ENCODE measurements at regions not wholly inside any gene's neighbourhood (a gene's known extent, or its start where the extent isn't known, plus 50 kb on each side); places are given as distances from the start of the nearest gene placed in this dataset.
"Not testable (repeated sequence)": the region's sequence is repeated elsewhere in the genome, so short reads cannot be mapped to it uniquely, and the experiment has no call there.

- no peak for DNase-seq
Measured at GRCh38 chr3:5480190-5480589, 292.7 kb downstream of the EDEM1 start.

- no peak for DNase-seq
Measured at GRCh38 chr3:5485427-5485826, 297.9 kb downstream of the EDEM1 start.

GRCh38 chr3:5488771-5489170 is 301.3 kb downstream of the EDEM1 start:
- no peak for DNase-seq

- no peak for DNase-seq
Measured at GRCh38 chr3:5489536-5489935, 302.0 kb downstream of the EDEM1 start.

- peak; percentile 73 to 83 (median 78) for DNase-seq
Measured at GRCh38 chr3:5494905-5495519, 307.5 kb downstream of the EDEM1 start.

GRCh38 chr3:5497497-5497896 is 310.0 kb downstream of the EDEM1 start:
- DNase-seq = peak; percentile 48 to 73 (median 60)

GRCh38 chr3:5498981-5499380 is 311.5 kb downstream of the EDEM1 start:
- DNase-seq = no peak

GRCh38 chr3:5499404-5499803 is 311.9 kb downstream of the EDEM1 start:
- DNase-seq = no peak

- no peak for DNase-seq
Measured at GRCh38 chr3:5503136-5503535, 315.6 kb downstream of the EDEM1 start.

GRCh38 chr3:5504135-5504534 is 316.6 kb downstream of the EDEM1 start:
- DNase-seq = no peak

- DNase-seq = no peak
Measured at GRCh38 chr3:5505163-5505562, 317.7 kb downstream of the EDEM1 start.

GRCh38 chr3:5505997-5506396 is 318.5 kb downstream of the EDEM1 start:
- no peak for DNase-seq

GRCh38 chr3:5508860-5509259 is 321.4 kb downstream of the EDEM1 start:
- not testable (repeated sequence) for DNase-seq

GRCh38 chr3:5510300-5510699 is 322.8 kb downstream of the EDEM1 start:
- no peak for DNase-seq

- no peak for DNase-seq
Measured at GRCh38 chr3:5517921-5518320, 330.4 kb downstream of the EDEM1 start.

- DNase-seq = no peak
Measured at GRCh38 chr3:5520237-5520636, 332.7 kb downstream of the EDEM1 start.

GRCh38 chr3:5523125-5523524 is 335.6 kb downstream of the EDEM1 start:
- DNase-seq = no peak

GRCh38 chr3:5531039-5531438 is 343.5 kb downstream of the EDEM1 start:
- DNase-seq = no peak

- no peak for DNase-seq
Measured at GRCh38 chr3:5531741-5532290, 344.3 kb downstream of the EDEM1 start.

- no peak for DNase-seq
Measured at GRCh38 chr3:5540532-5540931, 353.0 kb downstream of the EDEM1 start.

- no peak for DNase-seq
Measured at GRCh38 chr3:5542472-5542871, 355.0 kb downstream of the EDEM1 start.

- no peak for DNase-seq
Measured at GRCh38 chr3:5543047-5543446, 355.5 kb downstream of the EDEM1 start.

- DNase-seq = no peak
Measured at GRCh38 chr3:5545719-5546118, 358.2 kb downstream of the EDEM1 start.

- DNase-seq = no peak
Measured at GRCh38 chr3:5553203-5553602, 365.7 kb downstream of the EDEM1 start.

- DNase-seq = no peak
Measured at GRCh38 chr3:5554245-5554747, 366.8 kb downstream of the EDEM1 start.
